GM23338 (cell line): ENCODE measurements at regions not wholly inside any gene's neighbourhood (a gene's known extent, or its start where the extent isn't known, plus 50 kb on each side); places are given as distances from the start of the nearest gene placed in this dataset.

Experiments used
- ATAC-seq: fragments of 200-7000 bp; cut with Tn5 transposase; 3 replicates; pipeline ENCODE4 v1.9.1; 2020
- DNase-seq: peaks from one replicate; pipeline ENCODE4 v3.0.0-alpha.2; 2015; ENCODE audit warnings: low spot score
- H2AFZ ChIP-seq: fragments of 200-600 bp; sonication (generic); 2 replicates; pipeline ENCODE4 v1.8.0; 2016; ENCODE audit warnings: antibody characterized with exemption, mild to moderate bottlenecking, moderate library complexity
- H3F3A ChIP-seq: fragments of 200-600 bp; sonication (generic); replicated peaks from 2 replicates; pipeline ENCODE4 v1.8.0; 2017; ENCODE audit warnings: antibody characterized with exemption, mixed run types, low read depth
- H3K27ac ChIP-seq: fragments of 200-600 bp; sonication (generic); 2 replicates; pipeline ENCODE4 v1.6.1; 2016; ENCODE audit warnings: low read depth
- H3K27me3 ChIP-seq: fragments of 200-600 bp; sonication (generic); 2 replicates; pipeline ENCODE4 v1.8.0; 2016; ENCODE audit warnings: mild to moderate bottlenecking, mixed run types, moderate library complexity; ENCODE audit not compliant: insufficient read depth
- H3K36me3 ChIP-seq: fragments of 200-600 bp; sonication (generic); 2 replicates; pipeline ENCODE4 v1.8.0; 2016; ENCODE audit warnings: mild to moderate bottlenecking; ENCODE audit not compliant: insufficient read depth
- H3K4me1 ChIP-seq: fragments of 200-600 bp; sonication (generic); 2 replicates; pipeline ENCODE4 v1.8.0; 2016; ENCODE audit warnings: mild to moderate bottlenecking, moderate library complexity; ENCODE audit not compliant: insufficient read depth
- H3K4me2 ChIP-seq: fragments of 200-600 bp; sonication (generic); 2 replicates; pipeline ENCODE4 v1.7.1; 2017; ENCODE audit warnings: mixed run types
- H3K4me3 ChIP-seq: fragments of 200-600 bp; sonication (generic); 2 replicates; pipeline ENCODE4 v1.6.1; 2016; ENCODE audit warnings: mixed run types
- H3K79me2 ChIP-seq: fragments of 200-600 bp; sonication (generic); replicated peaks from 2 replicates; pipeline ENCODE4 v1.8.0; 2017; ENCODE audit warnings: mild to moderate bottlenecking; ENCODE audit not compliant: insufficient read depth
- H3K9me2 ChIP-seq: fragments of 200-600 bp; sonication (generic); 2 replicates; pipeline ENCODE4 v1.8.0; 2017; ENCODE audit not compliant: insufficient read depth
- H4K20me1 ChIP-seq: fragments of 200-600 bp; sonication (generic); replicated peaks from 2 replicates; pipeline ENCODE4 v1.8.0; 2017; ENCODE audit warnings: mild to moderate bottlenecking; ENCODE audit not compliant: insufficient read depth
- H3K27ac Mint-ChIP-seq: 2 replicates; pipeline ENCODE4 v1.8.0; 2020; ENCODE audit warnings: inconsistent platforms, mild to moderate bottlenecking, moderate library complexity, mixed read lengths
- H3K27me3 Mint-ChIP-seq: 3 replicates; pipeline ENCODE4 v1.8.0; 2022; ENCODE audit warnings: low read depth, mild to moderate bottlenecking, moderate library complexity, mixed read lengths, inconsistent platforms; ENCODE audit not compliant: insufficient read depth, poor library complexity
- H3K36me3 Mint-ChIP-seq: 3 replicates; pipeline ENCODE4 v1.8.0; 2021; ENCODE audit warnings: low read depth, mild to moderate bottlenecking, inconsistent platforms, moderate library complexity, mixed read lengths
- H3K4me1 Mint-ChIP-seq: 3 replicates; pipeline ENCODE4 v1.8.0; 2020; ENCODE audit warnings: mild to moderate bottlenecking, inconsistent platforms, mixed read lengths
- H3K4me3 Mint-ChIP-seq: 3 replicates; pipeline ENCODE4 v1.8.0; 2021; ENCODE audit warnings: moderate library complexity, mild to moderate bottlenecking, inconsistent platforms, mixed read lengths
- H3K9me3 Mint-ChIP-seq: 3 replicates; pipeline ENCODE4 v1.8.0; 2020; ENCODE audit warnings: moderate library complexity, mild to moderate bottlenecking, inconsistent platforms, mixed read lengths
- CREB1 ChIP-seq: fragments of 250-450 bp; sonication (Bioruptor Pico); IDR thresholded peaks from 2 replicates; pipeline ENCODE4 v1.5.0; 2020; ENCODE audit warnings: low read depth, mild to moderate bottlenecking, moderate library complexity
- EZH2 ChIP-seq: fragments of 200-600 bp; sonication (generic); IDR thresholded peaks from one replicate; pipeline ENCODE4 v1.8.0; 2017; ENCODE audit warnings: antibody characterized with exemption, mild to moderate bottlenecking, low read depth; ENCODE audit not compliant: unreplicated experiment
- EZH2phosphoT487 ChIP-seq: fragments of 200-600 bp; sonication (generic); IDR thresholded peaks from one replicate; pipeline ENCODE4 v1.8.1; 2018; ENCODE audit warnings: antibody characterized with exemption; ENCODE audit not compliant: unreplicated experiment
- JUNB ChIP-seq: IDR thresholded peaks from one replicate; pipeline ENCODE4 v1.6.1; 2016; ENCODE audit warnings: antibody characterized with exemption; ENCODE audit not compliant: unreplicated experiment
- NANOG ChIP-seq: IDR thresholded peaks from 2 replicates; pipeline ENCODE4 v1.6.1; 2016; ENCODE audit warnings: antibody characterized with exemption, borderline replicate concordance
- POLR2AphosphoS5 ChIP-seq: IDR thresholded peaks from 2 replicates; pipeline ENCODE4 v1.6.1; 2016; ENCODE audit warnings: antibody characterized with exemption, low read depth
- REST ChIP-seq: IDR thresholded peaks from one replicate; pipeline ENCODE4 v1.6.1; 2018; ENCODE audit warnings: antibody characterized with exemption; ENCODE audit not compliant: unreplicated experiment
- STAT1 ChIP-seq: IDR thresholded peaks from one replicate; pipeline ENCODE4 v1.6.1; 2016; ENCODE audit warnings: antibody characterized with exemption; ENCODE audit not compliant: unreplicated experiment
- ZNF114 ChIP-seq: fragments of 250-450 bp; sonication (Bioruptor Pico); IDR thresholded peaks from 2 replicates; pipeline ENCODE4 v1.5.0; 2020; ENCODE audit warnings: mild to moderate bottlenecking, moderate library complexity
- ZNF331 ChIP-seq: fragments of 250-450 bp; sonication (Bioruptor Pico); IDR thresholded peaks from 2 replicates; pipeline ENCODE4 v1.5.0; 2020; ENCODE audit warnings: low read depth, mild to moderate bottlenecking, moderate library complexity
- TF ChIP-seq, protein P1 (sequence below), 2 experiments: fragments of 200-600 bp in 1 of 2; sonication (generic) in 1 of 2; conservative IDR thresholded peaks; 2 replicates each; pipeline versions ENCODE4 v1.5.1 to v1.6.1; 2016 to 2017; ENCODE audit warnings: antibody characterized with exemption in 2 of 2, low read depth in 2 of 2, mild to moderate bottlenecking in 2 of 2, moderate library complexity in 1 of 2
- TF ChIP-seq, protein P2 (sequence below): fragments of 250-450 bp; sonication (Bioruptor Pico); IDR thresholded peaks from 2 replicates; pipeline ENCODE4 v1.5.0; 2020; ENCODE audit warnings: mild to moderate bottlenecking, moderate library complexity
- TF ChIP-seq, protein P3 (sequence below): IDR thresholded peaks from 2 replicates; pipeline ENCODE4 v1.6.1; 2016; ENCODE audit warnings: antibody characterized with exemption

- H3K4me3 Mint-ChIP-seq, result no peak overlapping the region
- no peaks in the 10 kb centered on the region; the same call in 2 of the 3 replicates for H3K36me3 Mint-ChIP-seq
- DNase-seq (no peak), ATAC-seq (no peak)
- Histone ChIP-seq H3K9me2 (no peaks in the 10 kb centered on the region), H4K20me1 (no peaks in the 10 kb centered on the region), H3K4me1 (no peaks in the 10 kb centered on the region), H3K4me3 (no peak overlapping the region), H3K36me3 (no peaks in the 10 kb centered on the region), H3K27me3 (no peaks in the 10 kb centered on the region), H3F3A (no peaks in the 10 kb centered on the region), H3K27ac (no peak overlapping the region), H3K4me2 (no peak overlapping the region), H3K79me2 (no peaks in the 10 kb centered on the region), H2AFZ (no peak overlapping the region)
- no peaks in the 10 kb centered on the region; the same call in 2 of the 3 replicates for H3K4me1 Mint-ChIP-seq
- no peak overlapping the region for H3K27ac Mint-ChIP-seq
- TF ChIP-seq NANOG (no peak), REST (no peak), ZNF331 (CRISPR knock-in tag) (no peak), POLR2AphosphoS5 (no peak), ZNF114 (CRISPR knock-in tag) (no peak), EZH2 (no peak), STAT1 (no peak), EZH2phosphoT487 (no peak), JUNB (no peak), CREB1 (CRISPR knock-in tag) (no peak)
- TF ChIP-seq, protein P1, sequence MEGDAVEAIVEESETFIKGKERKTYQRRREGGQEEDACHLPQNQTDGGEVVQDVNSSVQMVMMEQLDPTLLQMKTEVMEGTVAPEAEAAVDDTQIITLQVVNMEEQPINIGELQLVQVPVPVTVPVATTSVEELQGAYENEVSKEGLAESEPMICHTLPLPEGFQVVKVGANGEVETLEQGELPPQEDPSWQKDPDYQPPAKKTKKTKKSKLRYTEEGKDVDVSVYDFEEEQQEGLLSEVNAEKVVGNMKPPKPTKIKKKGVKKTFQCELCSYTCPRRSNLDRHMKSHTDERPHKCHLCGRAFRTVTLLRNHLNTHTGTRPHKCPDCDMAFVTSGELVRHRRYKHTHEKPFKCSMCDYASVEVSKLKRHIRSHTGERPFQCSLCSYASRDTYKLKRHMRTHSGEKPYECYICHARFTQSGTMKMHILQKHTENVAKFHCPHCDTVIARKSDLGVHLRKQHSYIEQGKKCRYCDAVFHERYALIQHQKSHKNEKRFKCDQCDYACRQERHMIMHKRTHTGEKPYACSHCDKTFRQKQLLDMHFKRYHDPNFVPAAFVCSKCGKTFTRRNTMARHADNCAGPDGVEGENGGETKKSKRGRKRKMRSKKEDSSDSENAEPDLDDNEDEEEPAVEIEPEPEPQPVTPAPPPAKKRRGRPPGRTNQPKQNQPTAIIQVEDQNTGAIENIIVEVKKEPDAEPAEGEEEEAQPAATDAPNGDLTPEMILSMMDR (conservative IDR thresholded peaks at IDR 0.05; ENCODE audit: low read depth in 2 of 2), result no peak
- TF ChIP-seq, protein P2, sequence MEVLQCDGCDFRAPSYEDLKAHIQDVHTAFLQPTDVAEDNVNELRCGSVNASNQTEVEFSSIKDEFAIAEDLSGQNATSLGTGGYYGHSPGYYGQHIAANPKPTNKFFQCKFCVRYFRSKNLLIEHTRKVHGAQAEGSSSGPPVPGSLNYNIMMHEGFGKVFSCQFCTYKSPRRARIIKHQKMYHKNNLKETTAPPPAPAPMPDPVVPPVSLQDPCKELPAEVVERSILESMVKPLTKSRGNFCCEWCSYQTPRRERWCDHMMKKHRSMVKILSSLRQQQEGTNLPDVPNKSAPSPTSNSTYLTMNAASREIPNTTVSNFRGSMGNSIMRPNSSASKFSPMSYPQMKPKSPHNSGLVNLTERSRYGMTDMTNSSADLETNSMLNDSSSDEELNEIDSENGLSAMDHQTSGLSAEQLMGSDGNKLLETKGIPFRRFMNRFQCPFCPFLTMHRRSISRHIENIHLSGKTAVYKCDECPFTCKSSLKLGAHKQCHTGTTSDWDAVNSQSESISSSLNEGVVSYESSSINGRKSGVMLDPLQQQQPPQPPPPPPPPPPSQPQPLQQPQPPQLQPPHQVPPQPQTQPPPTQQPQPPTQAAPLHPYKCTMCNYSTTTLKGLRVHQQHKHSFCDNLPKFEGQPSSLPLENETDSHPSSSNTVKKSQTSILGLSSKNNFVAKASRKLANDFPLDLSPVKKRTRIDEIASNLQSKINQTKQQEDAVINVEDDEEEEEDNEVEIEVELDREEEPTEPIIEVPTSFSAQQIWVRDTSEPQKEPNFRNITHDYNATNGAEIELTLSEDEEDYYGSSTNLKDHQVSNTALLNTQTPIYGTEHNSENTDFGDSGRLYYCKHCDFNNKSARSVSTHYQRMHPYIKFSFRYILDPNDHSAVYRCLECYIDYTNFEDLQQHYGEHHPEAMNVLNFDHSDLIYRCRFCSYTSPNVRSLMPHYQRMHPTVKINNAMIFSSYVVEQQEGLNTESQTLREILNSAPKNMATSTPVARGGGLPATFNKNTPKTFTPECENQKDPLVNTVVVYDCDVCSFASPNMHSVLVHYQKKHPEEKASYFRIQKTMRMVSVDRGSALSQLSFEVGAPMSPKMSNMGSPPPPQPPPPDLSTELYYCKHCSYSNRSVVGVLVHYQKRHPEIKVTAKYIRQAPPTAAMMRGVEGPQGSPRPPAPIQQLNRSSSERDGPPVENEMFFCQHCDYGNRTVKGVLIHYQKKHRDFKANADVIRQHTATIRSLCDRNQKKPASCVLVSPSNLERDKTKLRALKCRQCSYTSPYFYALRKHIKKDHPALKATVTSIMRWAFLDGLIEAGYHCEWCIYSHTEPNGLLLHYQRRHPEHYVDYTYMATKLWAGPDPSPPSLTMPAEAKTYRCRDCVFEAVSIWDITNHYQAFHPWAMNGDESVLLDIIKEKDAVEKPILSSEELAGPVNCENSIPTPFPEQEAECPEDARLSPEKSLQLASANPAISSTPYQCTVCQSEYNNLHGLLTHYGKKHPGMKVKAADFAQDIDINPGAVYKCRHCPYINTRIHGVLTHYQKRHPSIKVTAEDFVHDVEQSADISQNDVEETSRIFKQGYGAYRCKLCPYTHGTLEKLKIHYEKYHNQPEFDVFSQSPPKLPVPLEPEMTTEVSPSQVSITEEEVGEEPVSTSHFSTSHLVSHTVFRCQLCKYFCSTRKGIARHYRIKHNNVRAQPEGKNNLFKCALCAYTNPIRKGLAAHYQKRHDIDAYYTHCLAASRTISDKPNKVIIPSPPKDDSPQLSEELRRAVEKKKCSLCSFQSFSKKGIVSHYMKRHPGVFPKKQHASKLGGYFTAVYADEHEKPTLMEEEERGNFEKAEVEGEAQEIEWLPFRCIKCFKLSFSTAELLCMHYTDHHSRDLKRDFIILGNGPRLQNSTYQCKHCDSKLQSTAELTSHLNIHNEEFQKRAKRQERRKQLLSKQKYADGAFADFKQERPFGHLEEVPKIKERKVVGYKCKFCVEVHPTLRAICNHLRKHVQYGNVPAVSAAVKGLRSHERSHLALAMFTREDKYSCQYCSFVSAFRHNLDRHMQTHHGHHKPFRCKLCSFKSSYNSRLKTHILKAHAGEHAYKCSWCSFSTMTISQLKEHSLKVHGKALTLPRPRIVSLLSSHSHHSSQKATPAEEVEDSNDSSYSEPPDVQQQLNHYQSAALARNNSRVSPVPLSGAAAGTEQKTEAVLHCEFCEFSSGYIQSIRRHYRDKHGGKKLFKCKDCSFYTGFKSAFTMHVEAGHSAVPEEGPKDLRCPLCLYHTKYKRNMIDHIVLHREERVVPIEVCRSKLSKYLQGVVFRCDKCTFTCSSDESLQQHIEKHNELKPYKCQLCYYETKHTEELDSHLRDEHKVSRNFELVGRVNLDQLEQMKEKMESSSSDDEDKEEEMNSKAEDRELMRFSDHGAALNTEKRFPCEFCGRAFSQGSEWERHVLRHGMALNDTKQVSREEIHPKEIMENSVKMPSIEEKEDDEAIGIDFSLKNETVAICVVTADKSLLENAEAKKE (CRISPR knock-in tag), result no peak
- TF ChIP-seq, protein P3, sequence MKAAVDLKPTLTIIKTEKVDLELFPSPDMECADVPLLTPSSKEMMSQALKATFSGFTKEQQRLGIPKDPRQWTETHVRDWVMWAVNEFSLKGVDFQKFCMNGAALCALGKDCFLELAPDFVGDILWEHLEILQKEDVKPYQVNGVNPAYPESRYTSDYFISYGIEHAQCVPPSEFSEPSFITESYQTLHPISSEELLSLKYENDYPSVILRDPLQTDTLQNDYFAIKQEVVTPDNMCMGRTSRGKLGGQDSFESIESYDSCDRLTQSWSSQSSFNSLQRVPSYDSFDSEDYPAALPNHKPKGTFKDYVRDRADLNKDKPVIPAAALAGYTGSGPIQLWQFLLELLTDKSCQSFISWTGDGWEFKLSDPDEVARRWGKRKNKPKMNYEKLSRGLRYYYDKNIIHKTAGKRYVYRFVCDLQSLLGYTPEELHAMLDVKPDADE, result no peak
- peaks cover 4% of the 10 kb centered on the region for H3K27me3 Mint-ChIP-seq
- H3K9me3 Mint-ChIP-seq, result peaks cover 4% of the 10 kb centered on the region; the same call in 1 of the 3 replicates
These were observed 53.4 kb upstream of the CALN1 start for GRCh38 chr7:72465521-72465920.
